Activated CD4-positive, alpha-beta T cell treated with anti-CD3 and anti-CD28 coated beads for 36 hours (primary cell): ENCODE measurements at regions not wholly inside any gene's neighbourhood (a gene's known extent, or its start where the extent isn't known, plus 50 kb on each side); places are given as distances from the start of the nearest gene placed in this dataset.

Experiments
- ATAC-seq: fragments of 200-7000 bp; cut with Tn5 transposase; one replicate; pipeline ENCODE4 v1.10.0; 2021; ENCODE audit warnings: mild to moderate bottlenecking, moderate library complexity
- CTCF ChIA-PET: fragments of 350-600 bp; sonication (Branson Sonifier 250); formaldehyde crosslinking; loops from one replicate; lab custom pipeline; 2021; ENCODE audit warnings: antibody characterized with exemption; lab: Charles Lee
- POLR2A ChIA-PET: fragments of 350-600 bp; sonication (Branson Sonifier 250); formaldehyde crosslinking; loops from one replicate; lab custom pipeline; 2021; ENCODE audit warnings: antibody characterized with exemption, inconsistent platforms; lab: Charles Lee
- DNase-seq: peaks from one replicate; pipeline ENCODE4 v3.0.0-alpha.2; 2020
- H3K27ac Mint-ChIP-seq: one replicate; pipeline ENCODE4 v1.8.0; 2021; ENCODE audit warnings: mixed read lengths
- H3K27me3 Mint-ChIP-seq: one replicate; pipeline ENCODE4 v1.8.0; 2021; ENCODE audit warnings: mixed read lengths
- H3K36me3 Mint-ChIP-seq: one replicate; pipeline ENCODE4 v1.8.0; 2021; ENCODE audit warnings: low read depth, mixed read lengths
- H3K4me1 Mint-ChIP-seq: one replicate; pipeline ENCODE4 v1.8.0; 2021; ENCODE audit warnings: mixed read lengths
- H3K4me3 Mint-ChIP-seq: one replicate; pipeline ENCODE4 v1.8.0; 2021; ENCODE audit warnings: mild to moderate bottlenecking, moderate library complexity, mixed read lengths
- H3K9me3 Mint-ChIP-seq: one replicate; pipeline ENCODE4 v1.8.0; 2021; ENCODE audit warnings: low read depth, mixed read lengths
- intact Hi-C, 2 experiments: fragments of 100-400 bp; cut with DNase I in 1 of 2; cut with micrococcal nuclease in 1 of 2; formaldehyde crosslinking; loops; one replicate each; pipeline versions ENCODE4 v1.14.2 to v1.15.1; 2022 to 2024; cut with DNase I, micrococcal nuclease

DNA sequence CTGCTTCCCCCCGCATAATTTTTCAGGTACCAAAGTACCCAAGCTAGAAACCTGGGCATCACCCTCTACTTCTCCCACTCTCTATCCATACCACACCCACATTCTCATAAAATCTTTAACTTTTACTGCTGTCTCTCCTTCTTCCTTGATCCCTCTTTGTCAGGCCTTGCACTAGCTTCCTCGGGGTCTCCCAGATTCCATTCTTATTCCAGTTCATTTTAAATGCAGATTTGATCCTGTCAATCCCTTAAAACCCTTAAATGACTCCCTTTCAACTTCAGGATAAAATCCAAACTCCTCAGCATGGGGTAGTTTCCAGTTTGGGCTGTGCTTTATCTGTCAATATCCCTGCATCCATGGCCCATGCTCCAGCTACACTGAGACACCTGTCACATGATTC is 343.5 kb downstream of the PBX1 start:
- intact Hi-C loops, result no loop called here
- DNase-seq (no peak), ATAC-seq (no peak)
- Mint-ChIP-seq H3K36me3 (no peaks in the 10 kb centered on the region), H3K4me1 (no peaks in the 10 kb centered on the region), H3K9me3 (peaks cover 6% of the 10 kb centered on the region), H3K27ac (no peak overlapping the region), H3K4me3 (no peak overlapping the region), H3K27me3 (no peaks in the 10 kb centered on the region)
- ChIA-PET POLR2A (no interaction called here), CTCF (interaction anchor here (0.6 kb wide), 1 partner anchor 227 kb away, joined by 3 read pairs; no protein-coding TSS in a partner anchor)
